Stomach (tissue), 8 donors: ENCODE measurements at regions not wholly inside any gene's neighbourhood (a gene's known extent, or its start where the extent isn't known, plus 50 kb on each side); places are given as distances from the start of the nearest gene placed in this dataset.

Source experiments
- DNase-seq, 2 donors: peaks; one replicate each; pipeline versions ENCODE4 v3.0.0 to v3.0.0-alpha.2; 2013 to 2019
- H3K27ac ChIP-seq, 5 donors: fragments of 200-600 bp in 4 of 5; sonication (generic) in 4 of 5; one replicate each; pipeline ENCODE4 v1.5.1; 2013 to 2019; ENCODE audit warnings: mild to moderate bottlenecking in 1 of 5, moderate library complexity in 1 of 5
- H3K27me3 ChIP-seq, 3 donors: fragments of 200-600 bp; sonication (generic); one replicate each; pipeline ENCODE4 v1.5.1; 2017 to 2019; ENCODE audit warnings: mixed run types in 1 of 3
- H3K36me3 ChIP-seq, 4 donors: fragments of 200-600 bp; sonication (generic); 1 replicate in 3 of 4; 2 replicates in 1 of 4; pipeline ENCODE4 v1.5.1; 2016 to 2019
- H3K4me1 ChIP-seq, 4 donors: fragments of 200-600 bp; sonication (generic); one replicate each; pipeline ENCODE4 v1.5.1; 2016 to 2019
- H3K4me3 ChIP-seq, 4 donors: fragments of 200-600 bp; sonication (generic) in 3 of 4; one replicate each; pipeline ENCODE4 v1.5.1; 2016 to 2019; ENCODE audit warnings: mild to moderate bottlenecking in 1 of 4
- H3K9me3 ChIP-seq, 4 donors: fragments of 200-600 bp; sonication (generic); one replicate each; pipeline ENCODE4 v1.5.1; 2016 to 2019
- CTCF ChIP-seq, 7 experiments: fragments of 450-650 bp in 4 of 7; fragments of 200-600 bp in 3 of 7; sonication (generic) in 3 of 7; IDR thresholded peaks; one replicate each; pipeline ENCODE4 v1.5.1; 2016 to 2019; ENCODE audit warnings: antibody characterized with exemption in 7 of 7, control low read depth in 2 of 7, mild to moderate bottlenecking in 1 of 7
- EP300 ChIP-seq: sonication (generic); formaldehyde crosslinking; IDR thresholded peaks from one replicate; pipeline ENCODE4 v1.6.1; 2017; ENCODE audit warnings: antibody characterized with exemption
- POLR2A ChIP-seq, 4 donors: fragments of 450-650 bp; IDR thresholded peaks; one replicate each; pipeline ENCODE4 v1.6.1; 2016; ENCODE audit warnings: antibody characterized with exemption in 4 of 4, control low read depth in 2 of 4, mild to moderate bottlenecking in 1 of 4, moderate library complexity in 1 of 4
- POLR2AphosphoS5 ChIP-seq, 3 donors: sonication (generic); formaldehyde crosslinking; IDR thresholded peaks; one replicate each; pipeline ENCODE4 v1.6.1; 2016; ENCODE audit warnings: antibody characterized with exemption in 3 of 3
- WGBS, 5 donors: extraction: QIAGEN DNeasy Blood & Tissue Kit in 3 of 5; methylation state at CpG; one replicate each; pipeline versions ENCODE4 v1.1.5 to v1.1.7; 2013 to 2018; 5-methylcytosine and 5-hydroxymethylcytosine counted together
- intact Hi-C: fragments of 100-400 bp; cut with DNase I; formaldehyde crosslinking; loops from one replicate; pipeline ENCODE4 v1.15.1; 2023; ENCODE audit warnings: low total_unique reads
- donor health status: healthy with polysubstance abuse.
- donor health status: Bipolar disorder and iron deficiency.
- donor health status: healthy.

- no peaks in the 10 kb centered on the region for H3K36me3 ChIP-seq
- 66 to 84% (median 79%) methylated on average over 2 of the region's 2 CpGs for WGBS, 5 donors
- no peak overlapping the region for H3K4me3 ChIP-seq
- TF ChIP-seq POLR2A (IDR thresholded peaks at IDR 0.05) = no peak
- no peaks in the 10 kb centered on the region for H3K27me3 ChIP-seq
- no peaks in the 10 kb centered on the region for H3K4me1 ChIP-seq
- peaks cover 0 to 11% (median 8%) of the 10 kb centered on the region in 4 donors for H3K9me3 ChIP-seq
- no peak overlapping the region for H3K27ac ChIP-seq
- intact Hi-C loops = no loop called here
- DNase-seq = no peak
Measured at GRCh38 chr1:102742426-102742825, 365.9 kb downstream of the COL11A1 start.

- no peaks in the 10 kb centered on the region for H3K36me3 ChIP-seq
- no peak for TF ChIP-seq POLR2A (IDR thresholded peaks at IDR 0.05)
- TF ChIP-seq EP300 = no peak
- TF ChIP-seq CTCF (IDR thresholded peaks at IDR 0.05) = no peak
- no peak for TF ChIP-seq POLR2AphosphoS5 (IDR thresholded peaks at IDR 0.05)
- no peak overlapping the region for H3K27ac ChIP-seq
- H3K4me3 ChIP-seq = no peak overlapping the region
- H3K27me3 ChIP-seq = no peaks in the 10 kb centered on the region
- no peaks in the 10 kb centered on the region for H3K9me3 ChIP-seq
- H3K4me1 ChIP-seq = no peaks in the 10 kb centered on the region
- no peak for DNase-seq
- 69 to 87% (median 84%) methylated on average over 3 of the region's 3 CpGs for WGBS, 5 donors
- intact Hi-C loops = no loop called here
Measured at GRCh38 chr1:102733491-102734236, 374.7 kb downstream of the COL11A1 start.

GRCh38 chr1:102732927-102733326, 375.4 kb downstream of the COL11A1 start:
- no peak for TF ChIP-seq POLR2AphosphoS5 (IDR thresholded peaks at IDR 0.05)
- no peak for TF ChIP-seq EP300
- TF ChIP-seq POLR2A (IDR thresholded peaks at IDR 0.05) = no peak
- TF ChIP-seq CTCF (IDR thresholded peaks at IDR 0.05) = no peak

GRCh38 chr1:102726417-102726816, 381.9 kb downstream of the COL11A1 start:
- H3K27me3 ChIP-seq = no peaks in the 10 kb centered on the region
- H3K36me3 ChIP-seq = no peaks in the 10 kb centered on the region
- DNase-seq = no peak
- no peak overlapping the region for H3K4me3 ChIP-seq
- H3K4me1 ChIP-seq = no peaks in the 10 kb centered on the region
- H3K9me3 ChIP-seq = no peaks in the 10 kb centered on the region
- TF ChIP-seq CTCF (IDR thresholded peaks at IDR 0.05) (no peak), POLR2A (IDR thresholded peaks at IDR 0.05) (no peak), POLR2AphosphoS5 (IDR thresholded peaks at IDR 0.05) (no peak), EP300 (no peak)
- WGBS, 5 donors = 79 to 95% (median 86%) methylated on average over 1 of the region's 1 CpG
- H3K27ac ChIP-seq = no peak overlapping the region
- intact Hi-C loops = no loop called here

More at GRCh38 chr1:102732927-102733326, 375.4 kb downstream of the COL11A1 start:
- Histone ChIP-seq H3K4me3 (no peak overlapping the region), H3K27me3 (no peaks in the 10 kb centered on the region), H3K36me3 (no peaks in the 10 kb centered on the region), H3K4me1 (no peaks in the 10 kb centered on the region), H3K27ac (no peak overlapping the region), H3K9me3 (no peaks in the 10 kb centered on the region)
- no peak for DNase-seq
- 78 to 92% (median 82%) methylated on average over 1 of the region's 1 CpG for WGBS, 5 donors
- intact Hi-C loops = no loop called here

- TF ChIP-seq CTCF (IDR thresholded peaks at IDR 0.05) (no peak), POLR2A (IDR thresholded peaks at IDR 0.05) (no peak), POLR2AphosphoS5 (IDR thresholded peaks at IDR 0.05) (no peak)
- no peaks in the 10 kb centered on the region for H3K9me3 ChIP-seq
- no peak overlapping the region for H3K4me3 ChIP-seq
- intact Hi-C loops = no loop called here
- H3K4me1 ChIP-seq = no peaks in the 10 kb centered on the region
- H3K27ac ChIP-seq = no peak overlapping the region
- WGBS, 5 donors = 77 to 88% (median 80%) methylated on average over 1 of the region's 1 CpG
- DNase-seq = no peak
- H3K36me3 ChIP-seq = no peaks in the 10 kb centered on the region
- H3K27me3 ChIP-seq = no peaks in the 10 kb centered on the region
Measured at GRCh38 chr1:102724741-102725140, 383.6 kb downstream of the COL11A1 start.
